ENCODE measurements at regions not wholly inside any gene's neighbourhood (a gene's known extent, or its start where the extent isn't known, plus 50 kb on each side); places are given as distances from the start of the nearest gene placed in this dataset.

- TF ChIP-seq MYC (IDR thresholded peaks at IDR 0.05; ENCODE audit: low read depth, low read length) (no peak), POLR2A (IDR thresholded peaks at IDR 0.05; ENCODE audit: extremely low read depth, insufficient read length) (no peak), CTCF (IDR thresholded peaks at IDR 0.05; ENCODE audit: low read depth, low read length) (no peak), MAX (IDR thresholded peaks at IDR 0.05; ENCODE audit: low read depth, low read length) (no peak)
- DNase-seq (ENCODE audit: low read depth), result no peak
- H3K4me3 ChIP-seq (ENCODE audit: low read depth, low read length), result no peak overlapping the region
Measured at GRCh38 chrX:104435249-104435648, 130.8 kb upstream of the IL1RAPL2 start.

- DNase-seq (ENCODE audit: low read depth), result no peak
- no peak overlapping the region for H3K4me3 ChIP-seq (ENCODE audit: low read depth, low read length)
- TF ChIP-seq CTCF (IDR thresholded peaks at IDR 0.05; ENCODE audit: low read depth, low read length) (no peak), POLR2A (IDR thresholded peaks at IDR 0.05; ENCODE audit: extremely low read depth, insufficient read length) (no peak), MAX (IDR thresholded peaks at IDR 0.05; ENCODE audit: low read depth, low read length) (no peak), MYC (IDR thresholded peaks at IDR 0.05; ENCODE audit: low read depth, low read length) (no peak)
Measured at GRCh38 chrX:104432321-104432720, 133.7 kb upstream of the IL1RAPL2 start.

GRCh38 chrX:104430742-104431119 lies 135.3 kb upstream of the IL1RAPL2 start:
- no peak for DNase-seq (ENCODE audit: low read depth)
- TF ChIP-seq MYC (IDR thresholded peaks at IDR 0.05; ENCODE audit: low read depth, low read length) (no peak), CTCF (IDR thresholded peaks at IDR 0.05; ENCODE audit: low read depth, low read length) (no peak), POLR2A (IDR thresholded peaks at IDR 0.05; ENCODE audit: extremely low read depth, insufficient read length) (no peak), MAX (IDR thresholded peaks at IDR 0.05; ENCODE audit: low read depth, low read length) (no peak)
- H3K4me3 ChIP-seq (ENCODE audit: low read depth, low read length), result no peak overlapping the region

GRCh38 chrX:104430072-104430741 lies 135.8 kb upstream of the IL1RAPL2 start:
- no peak for DNase-seq (ENCODE audit: low read depth)
- H3K4me3 ChIP-seq (ENCODE audit: low read depth, low read length), result no peak overlapping the region
- TF ChIP-seq POLR2A (IDR thresholded peaks at IDR 0.05; ENCODE audit: extremely low read depth, insufficient read length) (no peak), MYC (IDR thresholded peaks at IDR 0.05; ENCODE audit: low read depth, low read length) (no peak), CTCF (IDR thresholded peaks at IDR 0.05; ENCODE audit: low read depth, low read length) (no peak), MAX (IDR thresholded peaks at IDR 0.05; ENCODE audit: low read depth, low read length) (no peak)

GRCh38 chrX:104428231-104428630 lies 137.8 kb upstream of the IL1RAPL2 start:
- DNase-seq (ENCODE audit: low read depth), result no peak
- no peak overlapping the region for H3K4me3 ChIP-seq (ENCODE audit: low read depth, low read length)
- no peak for TF ChIP-seq MYC (IDR thresholded peaks at IDR 0.05; ENCODE audit: low read depth, low read length)
- TF ChIP-seq CTCF (IDR thresholded peaks at IDR 0.05; ENCODE audit: low read depth, low read length), result no peak
- no peak for TF ChIP-seq MAX (IDR thresholded peaks at IDR 0.05; ENCODE audit: low read depth, low read length)
- TF ChIP-seq POLR2A (IDR thresholded peaks at IDR 0.05; ENCODE audit: extremely low read depth, insufficient read length), result no peak

All from NB4 (cell line).